H1 (cell line): ENCODE measurements at regions not wholly inside any gene's neighbourhood (a gene's known extent, or its start where the extent isn't known, plus 50 kb on each side); places are given as distances from the start of the nearest gene placed in this dataset.
A peak's percentile ranks its signal among the peaks of the same experiment; 100 is the strongest.

ENCODE experiments used
- CTCF ChIA-PET: fragments of 300-600 bp; sonication (Branson Sonifier 250); formaldehyde crosslinking; loops from one replicate; lab custom pipeline; 2021; ENCODE audit not compliant: partially characterized antibody; lab: Charles Lee
- POLR2A ChIA-PET: fragments of 300-600 bp; sonication (Branson Sonifier 250); formaldehyde crosslinking; loops from one replicate; lab custom pipeline; 2021; ENCODE audit warnings: inconsistent platforms; ENCODE audit not compliant: partially characterized antibody; lab: Charles Lee
- DNase-seq, 2 experiments: peaks; one replicate each; pipeline versions ENCODE4 v3.0.0 to v3.0.0-alpha.2; 2010 to 2022; ENCODE audit warnings: low spot score in 2 of 2, low read depth in 1 of 2, mixed read lengths in 1 of 2
- FAIRE-seq: peaks from 2 replicates; lab custom pipeline; 2011; peaks lifted over from hg19 to GRCh38; lab: Jason Lieb, UNC
- H2AFZ ChIP-seq: 2 replicates; pipeline ENCODE4 v1.8.1; 2012; ENCODE audit warnings: low read length, inconsistent platforms
- H2AK5ac ChIP-seq: 2 replicates; pipeline ENCODE4 v1.6.1; 2013; ENCODE audit warnings: low read depth, low read length
- H2BK120ac ChIP-seq: replicated peaks from 2 replicates; pipeline ENCODE3; 2013; ENCODE audit warnings: low read depth, low read length, inconsistent platforms
- H2BK12ac ChIP-seq: 2 replicates; pipeline ENCODE4 v1.6.1; 2013; ENCODE audit warnings: low read depth, low read length
- H2BK15ac ChIP-seq: 2 replicates; pipeline ENCODE4 v1.6.1; 2013; ENCODE audit warnings: low read length
- H2BK20ac ChIP-seq: 2 replicates; pipeline ENCODE4 v1.6.1; 2013; ENCODE audit warnings: low read length
- H2BK5ac ChIP-seq: 2 replicates; pipeline ENCODE4 v1.6.1; 2013; ENCODE audit warnings: low read depth, low read length
- H3K14ac ChIP-seq: 2 replicates; pipeline ENCODE4 v1.6.1; 2013; ENCODE audit warnings: inconsistent platforms; ENCODE audit not compliant: insufficient read length
- H3K18ac ChIP-seq: 2 replicates; pipeline ENCODE4 v1.6.1; 2013; ENCODE audit warnings: low read length; ENCODE audit errors: extremely low read depth
- H3K23ac ChIP-seq: 2 replicates; pipeline ENCODE4 v1.6.1; 2013; ENCODE audit warnings: inconsistent platforms; ENCODE audit not compliant: insufficient read length
- H3K23me2 ChIP-seq: 2 replicates; pipeline ENCODE4 v1.6.1; 2013; ENCODE audit warnings: low read depth, low read length
- H3K27ac ChIP-seq: 2 replicates; pipeline ENCODE4 v1.6.1; 2011; ENCODE audit warnings: low read depth, low read length, inconsistent platforms
- H3K27me3 ChIP-seq, 4 experiments: replicated peaks in 1 of 4; 1 replicate in 1 of 4; 2 replicates in 3 of 4; pipeline versions ENCODE4 v1.6.1 to v1.8.1; 2011 to 2013; ENCODE audit warnings: low read length in 3 of 4, mild to moderate bottlenecking in 3 of 4, inconsistent platforms in 2 of 4, mixed read lengths in 2 of 4, moderate library complexity in 1 of 4; ENCODE audit not compliant: control insufficient read depth in 3 of 4, insufficient read depth in 3 of 4; ENCODE audit errors: extremely low read depth in 1 of 4
- H3K36me3 ChIP-seq, 4 experiments: 2 replicates each; pipeline versions ENCODE4 v1.6.1 to v1.8.1; 2011 to 2013; ENCODE audit warnings: mild to moderate bottlenecking in 4 of 4, low read length in 3 of 4, moderate library complexity in 2 of 4, control low read depth in 1 of 4, inconsistent platforms in 1 of 4; ENCODE audit not compliant: insufficient read depth in 4 of 4, control insufficient read depth in 2 of 4
- H3K4ac ChIP-seq: replicated peaks from 2 replicates; pipeline ENCODE3; 2013; ENCODE audit warnings: low read length, low read depth, mixed read lengths, inconsistent platforms; ENCODE audit not compliant: insufficient read length
- H3K4me1 ChIP-seq, 4 experiments: replicated peaks in 1 of 4; 1 replicate in 1 of 4; 2 replicates in 3 of 4; pipeline versions ENCODE4 v1.6.1 to v1.8.1; 2011 to 2013; ENCODE audit warnings: low read length in 3 of 4, inconsistent platforms in 2 of 4, mixed read lengths in 1 of 4; ENCODE audit not compliant: insufficient read depth in 4 of 4, control insufficient read depth in 3 of 4
- H3K4me2 ChIP-seq, 2 experiments: 2 replicates each; pipeline versions ENCODE4 v1.6.1 to v1.8.1; 2011 to 2013; ENCODE audit warnings: low read depth in 2 of 2, low read length in 2 of 2, control low read depth in 1 of 2, inconsistent platforms in 1 of 2, mild to moderate bottlenecking in 1 of 2; ENCODE audit not compliant: insufficient read depth in 1 of 2
- H3K4me3 ChIP-seq, 4 experiments: fragments of 200-600, 300-600 bp in 1 of 4; sonication (generic), shearing (Covaris generic), sonication (Bioruptor Twin) in 1 of 4; 2 replicates each; pipeline versions ENCODE4 v1.5.1 to v1.8.1; 2011 to 2016; ENCODE audit warnings: low read length in 4 of 4, low read depth in 3 of 4, control low read depth in 2 of 4, inconsistent platforms in 2 of 4, mild to moderate bottlenecking in 2 of 4, mixed read lengths in 1 of 4, moderate library complexity in 1 of 4; ENCODE audit not compliant: insufficient read depth in 2 of 4; ENCODE audit errors: extremely low read depth in 1 of 4
- H3K56ac ChIP-seq: replicated peaks from 2 replicates; pipeline ENCODE3; 2013; ENCODE audit warnings: low read depth, mild to moderate bottlenecking, mixed read lengths, low read length, inconsistent platforms; ENCODE audit not compliant: insufficient read length
- H3K79me1 ChIP-seq: 2 replicates; pipeline ENCODE4 v1.6.1; 2013; ENCODE audit warnings: low read depth, low read length, control low read depth
- H3K79me2 ChIP-seq, 2 experiments: 2 replicates each; pipeline versions ENCODE4 v1.6.1 to v1.8.1; 2012 to 2013; ENCODE audit warnings: low read length in 2 of 2, mild to moderate bottlenecking in 2 of 2, inconsistent platforms in 1 of 2; ENCODE audit not compliant: insufficient read depth in 2 of 2, control insufficient read depth in 1 of 2
- H3K9ac ChIP-seq, 4 experiments: replicated peaks in 1 of 4; 1 replicate in 1 of 4; 2 replicates in 3 of 4; pipeline versions ENCODE4 v1.6.1 to v1.8.1; 2011 to 2013; ENCODE audit warnings: low read depth in 3 of 4, low read length in 3 of 4, control low read depth in 2 of 4, mild to moderate bottlenecking in 2 of 4, moderate library complexity in 2 of 4, inconsistent platforms in 1 of 4; ENCODE audit errors: extremely low read depth in 1 of 4
- H3K9me3 ChIP-seq, 2 experiments: 2 replicates each; pipeline versions ENCODE4 v1.6.1 to v1.8.1; 2012 to 2013; ENCODE audit warnings: mild to moderate bottlenecking in 2 of 2, moderate library complexity in 2 of 2, control low read depth in 1 of 2, inconsistent platforms in 1 of 2, low read depth in 1 of 2, low read length in 1 of 2, mixed read lengths in 1 of 2; ENCODE audit not compliant: insufficient read depth in 2 of 2
- H4K20me1 ChIP-seq, 2 experiments: replicated peaks in 1 of 2; 2 replicates each; pipeline versions ENCODE3 to v1.8.1; 2011 to 2013; ENCODE audit warnings: inconsistent platforms in 2 of 2, low read length in 2 of 2, mild to moderate bottlenecking in 1 of 2; ENCODE audit not compliant: insufficient read depth in 2 of 2, control insufficient read depth in 1 of 2
- H4K5ac ChIP-seq: 2 replicates; pipeline ENCODE4 v1.6.1; 2013; ENCODE audit warnings: low read length, low read depth, mixed read lengths, inconsistent platforms; ENCODE audit not compliant: insufficient read length
- H4K8ac ChIP-seq: 2 replicates; pipeline ENCODE4 v1.8.0; 2013; ENCODE audit warnings: mild to moderate bottlenecking, moderate library complexity, low read length, inconsistent platforms; ENCODE audit not compliant: insufficient read depth; ENCODE audit errors: extremely low read depth
- H4K91ac ChIP-seq: replicated peaks from 2 replicates; pipeline ENCODE3; 2013; ENCODE audit warnings: low read length, mixed read lengths, inconsistent platforms; ENCODE audit not compliant: insufficient read length
- BCL11A ChIP-seq, 2 experiments: IDR thresholded peaks; one replicate each; pipeline ENCODE4 v1.6.1; 2011; ENCODE audit warnings: low read depth in 2 of 2, low read length in 2 of 2, mild to moderate bottlenecking in 2 of 2
- CBX5 ChIP-seq: fragments of 300-800, 300-1000 bp; sonication (generic); IDR thresholded peaks from 2 replicates; pipeline ENCODE4 v1.7.1; 2016; ENCODE audit warnings: antibody characterized with exemption, low read length, low read depth
- EGR1 ChIP-seq: IDR thresholded peaks from 2 replicates; pipeline ENCODE4 v1.6.1; 2011; ENCODE audit warnings: low read depth, low read length, borderline replicate concordance
- EZH2 ChIP-seq: fragments of 200-600 bp; sonication (generic); IDR thresholded peaks from 2 replicates; pipeline ENCODE4 v1.7.1; 2012; ENCODE audit warnings: low read depth, mild to moderate bottlenecking, moderate library complexity, low read length, inconsistent platforms; ENCODE audit not compliant: severe bottlenecking
- FOSL1 ChIP-seq: IDR thresholded peaks from 2 replicates; pipeline ENCODE4 v1.6.1; 2011; ENCODE audit warnings: mild to moderate bottlenecking, low read depth, low read length, moderate library complexity; ENCODE audit not compliant: insufficient read depth
- KDM4A ChIP-seq: IDR thresholded peaks from one replicate; pipeline ENCODE4 v1.7.1; 2012; ENCODE audit warnings: low read depth, mild to moderate bottlenecking, moderate library complexity, low read length, inconsistent platforms; ENCODE audit not compliant: severe bottlenecking
- MAFK ChIP-seq: IDR thresholded peaks from 2 replicates; pipeline ENCODE4 v1.6.1; 2012; ENCODE audit warnings: low read depth, mild to moderate bottlenecking, improper control_type of control experiment, low read length
- RBBP5 ChIP-seq: IDR thresholded peaks from 2 replicates; pipeline ENCODE4 v1.7.1; 2012; ENCODE audit warnings: low read depth, mild to moderate bottlenecking, inconsistent platforms, low read length, moderate library complexity, borderline replicate concordance
- SAP30 ChIP-seq: fragments of 300-600 bp; sonication (generic); IDR thresholded peaks from 2 replicates; pipeline ENCODE4 v1.7.1; 2012; ENCODE audit warnings: low read length, moderate library complexity, mild to moderate bottlenecking, inconsistent platforms; ENCODE audit not compliant: insufficient read depth, insufficient replicate concordance
- SP4 ChIP-seq: IDR thresholded peaks from 2 replicates; pipeline ENCODE4 v1.6.1; 2012; ENCODE audit warnings: low read length, inconsistent platforms
- TAF7 ChIP-seq: optimal IDR thresholded peaks from 2 replicates; pipeline ENCODE3; 2011; ENCODE audit warnings: low read depth, mild to moderate bottlenecking, inconsistent platforms, low read length, moderate library complexity, borderline replicate concordance
- TBP ChIP-seq: IDR thresholded peaks from 2 replicates; pipeline ENCODE4 v1.6.1; 2011; ENCODE audit warnings: low read depth, low read length, improper control_type of control experiment
- TCF12 ChIP-seq: IDR thresholded peaks from 2 replicates; pipeline ENCODE4 v1.6.1; 2011; ENCODE audit warnings: low read depth, mild to moderate bottlenecking, low read length
- WGBS, 2 experiments: shearing (Covaris generic) in 1 of 2; methylation state at CpG; one replicate each; pipeline versions ENCODE4 v1.1.6 to v1.1.7; 2013 to 2015; ENCODE audit warnings: low lambda C conversion rate in 2 of 2, mixed read lengths in 2 of 2, inconsistent platforms in 1 of 2, low coverage in 1 of 2, missing lambda C conversion rate in 1 of 2; ENCODE audit not compliant: insufficient replicate concordance in 2 of 2, insufficient coverage in 1 of 2, insufficient read length in 1 of 2; ENCODE audit errors: extremely low coverage in 1 of 2, missing lambda C conversion rate in 1 of 2; 5-methylcytosine and 5-hydroxymethylcytosine counted together

DNA sequence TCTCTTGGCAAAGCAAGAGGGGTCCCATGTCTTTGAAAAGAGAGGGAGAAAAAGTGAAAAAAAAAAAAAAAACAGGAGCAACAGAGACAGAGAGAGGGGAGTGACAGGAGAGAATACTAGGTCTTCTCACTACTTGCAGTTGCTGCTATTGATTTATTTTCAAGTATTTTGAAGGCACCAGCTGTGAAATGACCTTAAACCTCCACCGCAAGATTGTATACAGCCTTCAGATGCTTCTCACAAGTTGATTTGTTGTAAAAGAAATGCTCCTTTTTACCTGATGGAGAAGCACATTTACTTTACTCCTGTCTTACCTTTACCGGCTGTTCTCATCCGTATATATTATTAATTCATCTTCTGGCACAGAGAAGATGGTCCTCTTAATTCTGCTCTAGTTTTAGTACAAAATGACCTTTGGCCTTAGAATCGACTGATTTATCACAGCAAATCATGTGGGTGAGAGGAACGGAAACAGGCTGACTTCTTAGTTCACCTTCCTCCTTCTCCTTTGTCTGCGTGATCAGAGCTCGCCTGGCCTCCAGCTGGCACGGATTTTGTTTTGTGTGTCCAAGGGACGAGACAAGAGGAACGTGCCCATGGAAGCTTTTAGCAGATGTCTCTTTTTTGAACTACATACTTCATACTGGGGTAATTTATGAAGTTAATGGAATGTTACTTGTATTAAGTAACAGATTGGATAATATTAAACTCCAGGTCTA lies 82.4 kb upstream of the PACRGL start:
- H4K8ac ChIP-seq: no peak overlapping the region
- H3K4me2 ChIP-seq: no peak overlapping the region
- H2BK5ac ChIP-seq: no peak overlapping the region
- H2BK20ac ChIP-seq: no peak overlapping the region
- H3K4ac ChIP-seq: no peak overlapping the region
- H2AFZ ChIP-seq: no peak overlapping the region
- no peak overlapping the region for H3K23ac ChIP-seq
- ChIA-PET POLR2A (interaction anchor here (1.9 kb wide), 1 partner anchor 11 kb away, joined by 9 read pairs; no protein-coding TSS in a partner anchor), CTCF (interaction anchor here (0.7 to 1.2 kb wide), 2 partner anchors 192 to 1939 kb away, joined by 3 to 4 read pairs; no protein-coding TSS in a partner anchor)
- no peaks in the 10 kb centered on the region for H3K36me3 ChIP-seq
- no peaks in the 10 kb centered on the region for H3K27me3 ChIP-seq
- no peak overlapping the region for H3K27ac ChIP-seq
- no peak overlapping the region for H4K5ac ChIP-seq
- H3K4me3 ChIP-seq: no peak overlapping the region
- H3K23me2 ChIP-seq: no peaks in the 10 kb centered on the region
- H2BK15ac ChIP-seq: no peak overlapping the region
- 82% methylated on average over 10 of the region's 10 CpGs; no CpG with 5 or more reads in 1 of the 2 experiments for whole genome bisulfite sequencing, 2 experiments
- H4K91ac ChIP-seq: no peak overlapping the region
- no peak overlapping the region for H3K14ac ChIP-seq
- FAIRE-seq (no peak), DNase-seq (no peak)
- H3K18ac ChIP-seq: no peak overlapping the region
- no peaks in the 10 kb centered on the region for H4K20me1 ChIP-seq
- H2AK5ac ChIP-seq: no peak overlapping the region
- no peaks in the 10 kb centered on the region for H3K79me2 ChIP-seq
- no peak for TF ChIP-seq MAFK
- TF ChIP-seq TAF7: no peak
- no peak for TF ChIP-seq RBBP5
- no peak for TF ChIP-seq EZH2
- no peak for TF ChIP-seq FOSL1
- no peak for TF ChIP-seq BCL11A (IDR thresholded peaks at IDR 0.05; ENCODE audit: low read depth in 2 of 2, low read length in 2 of 2)
- TF ChIP-seq SP4: no peak
- TF ChIP-seq SAP30: no peak
- no peak for TF ChIP-seq CBX5
- TF ChIP-seq TBP: no peak
- TF ChIP-seq TCF12: no peak
- no peak for TF ChIP-seq KDM4A
- no peak for TF ChIP-seq EGR1
- TF ChIP-seq, all 59 proteins: peak for 0
- H3K9ac ChIP-seq: no peak overlapping the region
- H3K9me3 ChIP-seq: no peaks in the 10 kb centered on the region; a peak in 1 of 4 replicates
- peak overlapping the region; percentile 60; the same call in 1 of the 2 replicates for H2BK12ac ChIP-seq
- H3K79me1 ChIP-seq: no peaks in the 10 kb centered on the region
- H2BK120ac ChIP-seq: no peak overlapping the region
- H3K4me1 ChIP-seq: peaks cover 0 to 6% (median 3%) of the 10 kb centered on the region in 4 experiments; a peak in 4 of 7 replicates
- no peak overlapping the region for H3K56ac ChIP-seq
